Astrocyte (in vitro differentiated cells and primary cell): ENCODE measurements at regions not wholly inside any gene's neighbourhood (a gene's known extent, or its start where the extent isn't known, plus 50 kb on each side); places are given as distances from the start of the nearest gene placed in this dataset.

Source experiments
- CTCF ChIP-seq: IDR thresholded peaks from 2 replicates; pipeline ENCODE4 v1.5.1; 2011; ENCODE audit warnings: low read depth, mild to moderate bottlenecking, inconsistent platforms, low read length, moderate library complexity; ENCODE audit not compliant: insufficient read depth
- EZH2 ChIP-seq: IDR thresholded peaks from 2 replicates; pipeline ENCODE4 v1.6.1; 2012; ENCODE audit warnings: mild to moderate bottlenecking, low read length, inconsistent platforms; ENCODE audit not compliant: insufficient read depth

- TF ChIP-seq CTCF (no peak), EZH2 (no peak)
These were observed 138.4 kb upstream of the HHIP start for GRCh38 chr4:144507311-144508101.
